OCI-LY1 (cell line): ENCODE measurements at regions not wholly inside any gene's neighbourhood (a gene's known extent, or its start where the extent isn't known, plus 50 kb on each side); places are given as distances from the start of the nearest gene placed in this dataset.

ENCODE experiments used
- H2AFZ ChIP-seq: fragments of 200-600 bp; sonication (generic), shearing (Covaris generic); 2 replicates; pipeline ENCODE4 v1.6.0; 2014; ENCODE audit warnings: antibody characterized with exemption, mild to moderate bottlenecking, low read length
- H3F3A ChIP-seq: fragments of 200-600 bp; sonication (generic), shearing (Covaris generic); 2 replicates; pipeline ENCODE4 v1.6.0; 2014; ENCODE audit warnings: mild to moderate bottlenecking, antibody characterized with exemption, low read length, moderate library complexity; ENCODE audit not compliant: insufficient read depth
- H3K27ac ChIP-seq: fragments of 200-600 bp; sonication (generic); 2 replicates; pipeline ENCODE4 v1.5.1; 2014; ENCODE audit warnings: low read length, mixed run types, mild to moderate bottlenecking, low read depth; ENCODE audit not compliant: poor library complexity, severe bottlenecking
- H3K27me3 ChIP-seq: fragments of 200-600 bp; sonication (generic); 2 replicates; pipeline ENCODE4 v1.6.0; 2014; ENCODE audit warnings: antibody characterized with exemption, mild to moderate bottlenecking, low read length, moderate library complexity; ENCODE audit not compliant: insufficient read depth
- H3K36me3 ChIP-seq: fragments of 200-600 bp; sonication (generic); 2 replicates; pipeline ENCODE4 v1.6.1; 2014; ENCODE audit warnings: mild to moderate bottlenecking, antibody characterized with exemption, low read length, moderate library complexity, mixed read lengths; ENCODE audit not compliant: insufficient read depth
- H3K4me1 ChIP-seq: fragments of 200-600 bp; sonication (generic); 2 replicates; pipeline ENCODE4 v1.5.1; 2014; ENCODE audit warnings: mild to moderate bottlenecking, low read length, moderate library complexity; ENCODE audit not compliant: insufficient read depth, severe bottlenecking
- H3K4me2 ChIP-seq: fragments of 200-600 bp; sonication (generic), shearing (Covaris generic); 2 replicates; pipeline ENCODE4 v1.6.1; 2014; ENCODE audit warnings: low read length
- H3K4me3 ChIP-seq: fragments of 200-600 bp; sonication (generic); 2 replicates; pipeline ENCODE4 v1.5.1; 2014; ENCODE audit warnings: low read length, low read depth, mild to moderate bottlenecking, mixed read lengths; ENCODE audit not compliant: poor library complexity, severe bottlenecking
- H3K79me2 ChIP-seq: fragments of 200-600 bp; shearing (Covaris generic); 2 replicates; pipeline ENCODE4 v1.6.1; 2016; ENCODE audit warnings: mixed run types, low read length, mixed read lengths; ENCODE audit not compliant: insufficient read depth
- H3K9ac ChIP-seq: fragments of 200-600 bp; sonication (generic), shearing (Covaris generic); 2 replicates; pipeline ENCODE4 v1.6.1; 2014; ENCODE audit warnings: mild to moderate bottlenecking, low read length, mixed read lengths
- H3K9me2 ChIP-seq: fragments of 200-600 bp; sonication (generic), shearing (Covaris generic); 2 replicates; pipeline ENCODE4 v1.6.1; 2014; ENCODE audit warnings: low read depth, mild to moderate bottlenecking, low read length, mixed read lengths
- H3K9me3 ChIP-seq: fragments of 200-600 bp; shearing (Covaris generic); 2 replicates; pipeline ENCODE4 v1.6.1; 2014; ENCODE audit warnings: low read length, mixed read lengths
- H4K20me1 ChIP-seq: fragments of 200-600 bp; sonication (generic), shearing (Covaris generic); 2 replicates; pipeline ENCODE4 v1.6.0; 2016; ENCODE audit warnings: mild to moderate bottlenecking, low read length; ENCODE audit not compliant: insufficient read depth
- CTCF ChIP-seq: fragments of 200-600 bp; sonication (generic), shearing (Covaris generic); IDR thresholded peaks from 2 replicates; pipeline ENCODE4 v1.5.1; 2017; ENCODE audit warnings: mild to moderate bottlenecking, antibody characterized with exemption, low read length, moderate library complexity, mixed read lengths
- EZH2 ChIP-seq: fragments of 200-600 bp; sonication (generic), shearing (Covaris generic); IDR thresholded peaks from 2 replicates; pipeline ENCODE4 v1.8.0; 2017; ENCODE audit warnings: borderline replicate concordance, mixed run types, mild to moderate bottlenecking, antibody characterized with exemption, low read length, moderate library complexity, mixed read lengths

GRCh38 chr9:106441283-106441682 is 421.7 kb upstream of the ZNF462 start:
- Histone ChIP-seq H3K9ac (no peak overlapping the region), H2AFZ (no peak overlapping the region), H3K27me3 (no peaks in the 10 kb centered on the region), H3K9me3 (no peaks in the 10 kb centered on the region), H3K79me2 (no peaks in the 10 kb centered on the region), H3K4me2 (no peak overlapping the region), H3K27ac (no peak overlapping the region), H3K9me2 (no peaks in the 10 kb centered on the region), H3K36me3 (no peaks in the 10 kb centered on the region), H3F3A (no peaks in the 10 kb centered on the region), H3K4me3 (no peak overlapping the region), H4K20me1 (no peaks in the 10 kb centered on the region), H3K4me1 (no peaks in the 10 kb centered on the region)
- TF ChIP-seq EZH2 (no peak), CTCF (no peak)

- no peak overlapping the region for H3K9ac ChIP-seq
- no peaks in the 10 kb centered on the region for H3K9me2 ChIP-seq
- H3F3A ChIP-seq, result no peaks in the 10 kb centered on the region
- no peak overlapping the region for H3K27ac ChIP-seq
- TF ChIP-seq EZH2, result no peak
- no peak for TF ChIP-seq CTCF
- H3K36me3 ChIP-seq, result no peaks in the 10 kb centered on the region
- H3K9me3 ChIP-seq, result no peaks in the 10 kb centered on the region
- H3K4me2 ChIP-seq, result no peak overlapping the region
- H3K27me3 ChIP-seq, result no peaks in the 10 kb centered on the region
- H3K79me2 ChIP-seq, result no peaks in the 10 kb centered on the region
- H3K4me1 ChIP-seq, result no peaks in the 10 kb centered on the region
- H2AFZ ChIP-seq, result no peak overlapping the region
- no peak overlapping the region for H3K4me3 ChIP-seq
- H4K20me1 ChIP-seq, result no peaks in the 10 kb centered on the region
These were observed 419.4 kb upstream of the ZNF462 start for GRCh38 chr9:106443520-106443919.

GRCh38 chr9:106445107-106445506 is 417.9 kb upstream of the ZNF462 start:
- Histone ChIP-seq H3K27ac (no peak overlapping the region), H3K9me2 (no peaks in the 10 kb centered on the region), H3K9ac (no peak overlapping the region), H3K79me2 (no peaks in the 10 kb centered on the region), H3K4me3 (no peak overlapping the region), H3F3A (no peaks in the 10 kb centered on the region), H2AFZ (no peak overlapping the region), H3K4me1 (no peaks in the 10 kb centered on the region), H4K20me1 (no peaks in the 10 kb centered on the region), H3K36me3 (no peaks in the 10 kb centered on the region), H3K27me3 (no peaks in the 10 kb centered on the region), H3K9me3 (no peaks in the 10 kb centered on the region), H3K4me2 (no peak overlapping the region)
- TF ChIP-seq CTCF, result no peak
- no peak for TF ChIP-seq EZH2
